GM19099 (cell line): ENCODE measurements at regions not wholly inside any gene's neighbourhood (a gene's known extent, or its start where the extent isn't known, plus 50 kb on each side); places are given as distances from the start of the nearest gene placed in this dataset.
A peak's percentile ranks its signal among the peaks of the same experiment; 100 is the strongest.

Experiments used
- POLR2A ChIP-seq: IDR thresholded peaks from 3 replicates; pipeline ENCODE4 v1.6.1; 2011; ENCODE audit warnings: low read depth; ENCODE audit not compliant: insufficient read length; ENCODE audit errors: extremely low read depth

DNA sequence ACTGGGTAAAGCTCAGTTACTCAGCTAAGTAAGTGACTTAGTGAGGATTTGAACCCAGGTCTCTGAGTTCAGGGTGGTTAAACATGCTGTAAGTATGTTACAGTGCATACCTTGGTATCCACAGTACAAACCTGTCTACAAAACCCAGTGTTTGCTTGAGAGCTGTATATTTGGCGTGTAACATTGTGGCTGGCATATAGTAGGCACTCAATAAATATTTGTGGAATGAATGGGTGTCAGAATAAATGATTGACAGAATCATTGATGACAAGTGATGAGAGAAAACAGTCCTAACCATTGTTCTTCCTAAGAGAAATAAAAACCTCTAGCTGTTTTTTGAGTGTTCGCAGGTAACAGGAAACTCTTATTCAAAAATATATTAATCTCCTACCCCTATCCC, 79.7 kb upstream of the BCOR start:
- TF ChIP-seq POLR2A, result no peak

DNA sequence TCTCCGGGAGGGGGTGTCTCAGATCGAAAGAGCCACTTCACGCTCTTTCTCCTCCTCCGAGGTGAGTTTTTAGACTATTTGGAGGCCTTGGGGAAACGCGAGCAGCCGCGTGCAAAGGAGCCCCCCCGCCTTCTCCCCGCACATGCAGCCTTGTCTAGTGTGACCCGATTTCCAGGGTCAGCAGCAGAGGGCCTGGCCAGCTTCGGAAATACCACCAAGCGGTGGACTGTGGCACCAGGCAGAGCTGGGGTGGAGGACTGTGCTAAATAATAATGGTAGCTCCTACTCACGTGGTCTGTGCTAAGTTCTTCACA, 79.3 kb upstream of the BCOR start:
- no peak for TF ChIP-seq POLR2A

DNA sequence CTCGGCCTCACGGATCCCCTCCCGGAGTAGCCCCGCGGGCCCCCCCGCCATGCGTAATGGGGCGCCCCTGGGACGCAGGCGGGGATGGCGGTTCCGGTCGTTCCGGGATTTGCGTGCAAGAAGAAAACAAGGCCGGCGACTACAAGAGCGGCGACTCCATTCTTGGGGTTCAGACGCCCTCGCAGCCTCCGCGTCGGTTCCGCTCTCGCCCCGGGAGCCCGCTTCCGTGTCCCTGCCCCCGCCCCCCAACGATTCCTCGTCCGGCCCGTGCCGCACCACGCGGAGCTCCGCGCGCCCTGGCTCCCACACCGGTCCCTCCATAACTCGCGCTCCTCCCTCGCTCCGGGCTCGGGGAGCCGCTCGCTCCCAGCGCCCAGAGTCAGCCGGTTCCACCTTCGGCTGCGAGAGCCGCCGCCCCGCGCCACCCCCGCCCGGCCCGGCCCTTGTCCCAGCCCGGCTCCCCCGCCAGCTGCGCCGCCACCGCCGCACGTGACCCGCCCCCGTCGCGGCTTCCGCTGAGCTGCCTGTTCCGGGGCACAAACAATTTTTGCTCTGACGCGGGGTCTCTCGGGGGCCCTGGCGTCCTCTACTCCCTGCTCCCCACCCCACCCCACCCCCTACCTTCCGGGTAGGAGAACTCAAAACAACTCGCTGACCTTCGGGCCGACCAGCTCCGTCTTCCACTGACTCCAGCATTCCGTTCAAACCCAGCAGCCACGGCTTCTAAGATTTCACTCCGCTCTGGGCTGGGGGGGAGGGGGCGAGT, 78.8 kb upstream of the BCOR start:
- peak; percentile 68 for TF ChIP-seq POLR2A

GRCh38 chrX:40175511-40176350, 78.0 kb upstream of the BCOR start:
- peak; percentile 65 for TF ChIP-seq POLR2A

GRCh38 chrX:40174854-40175510, 77.2 kb upstream of the BCOR start:
- TF ChIP-seq POLR2A, result peak; percentile 15

- no peak for TF ChIP-seq POLR2A
Observed at GRCh38 chrX:40174001-40174853, 76.5 kb upstream of the BCOR start.

DNA sequence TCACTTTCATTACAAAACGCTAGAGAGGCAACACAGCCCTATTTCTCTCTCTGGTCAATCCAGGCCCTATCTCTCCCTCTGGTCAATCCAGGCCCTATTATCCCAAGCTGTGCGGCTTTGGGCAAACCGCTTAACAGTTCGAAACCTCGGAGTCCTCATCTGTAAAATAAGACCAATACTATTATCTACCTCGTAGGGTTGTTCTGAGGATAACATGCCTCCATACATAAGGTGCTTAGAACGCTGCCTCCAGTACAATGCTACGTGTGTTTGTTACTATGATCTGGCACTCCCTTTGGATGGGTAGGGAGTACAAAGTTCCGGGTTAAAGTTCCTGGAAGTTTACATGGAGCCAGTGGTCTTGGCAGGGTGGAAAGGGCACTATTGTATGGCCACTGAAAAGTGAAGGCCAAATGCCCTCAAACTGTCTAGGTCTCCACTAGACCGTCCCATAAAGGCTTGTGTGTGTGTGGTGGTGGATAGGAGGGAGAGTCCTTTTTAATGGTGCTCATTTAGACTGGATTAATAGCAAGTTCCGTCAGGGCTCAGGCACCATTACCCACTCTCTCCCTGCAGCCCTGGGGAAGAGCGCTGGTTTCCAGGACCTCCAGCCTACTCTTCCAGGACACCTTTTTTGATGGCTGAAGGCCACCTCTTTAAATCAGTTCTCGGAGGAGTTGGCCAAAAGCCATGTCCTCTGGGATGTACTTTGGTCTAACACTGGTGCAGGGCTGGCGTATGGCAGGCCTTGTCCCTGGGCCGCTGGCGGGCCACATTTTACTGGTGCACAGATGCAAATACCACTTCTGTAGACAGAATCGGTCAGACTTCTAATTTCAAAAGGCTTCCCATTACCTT, 75.6 kb upstream of the BCOR start:
- no peak for TF ChIP-seq POLR2A

DNA sequence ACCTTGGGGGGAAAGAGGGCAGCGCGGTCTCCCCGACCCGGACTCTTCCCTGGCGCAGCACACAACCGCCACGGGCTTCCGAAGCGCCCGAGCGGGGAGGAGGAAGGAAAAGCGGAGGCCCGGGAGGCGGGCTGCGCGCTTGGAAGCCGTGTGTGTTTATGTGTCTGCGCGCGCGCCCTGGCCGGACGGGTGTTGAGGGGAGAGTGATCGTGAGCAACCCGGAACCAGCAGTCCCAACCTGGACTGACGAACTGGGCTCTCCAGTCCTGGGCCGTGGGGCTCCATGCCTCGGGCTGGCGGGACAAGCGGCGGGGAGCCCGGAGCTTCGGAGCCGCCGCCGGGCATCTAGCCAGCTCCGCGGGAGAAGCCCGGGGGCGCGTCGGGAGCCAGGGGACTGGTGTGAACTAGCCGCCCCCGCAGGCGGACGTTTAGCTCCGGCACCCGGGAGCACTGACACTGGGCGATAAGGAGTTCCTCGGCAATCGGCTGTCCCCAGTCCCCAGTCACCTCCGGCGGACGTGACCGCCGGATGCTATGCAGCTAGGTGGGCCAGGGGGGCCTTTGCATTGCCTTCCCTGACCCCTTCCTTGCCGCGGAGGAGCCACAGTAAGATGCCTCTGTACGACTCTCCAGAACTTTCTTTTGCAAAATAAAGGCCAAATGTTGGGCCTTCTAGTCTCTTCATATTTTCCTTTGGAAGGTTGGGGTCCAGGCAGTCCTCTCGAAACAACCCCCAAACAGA, 74.8 kb upstream of the BCOR start:
- TF ChIP-seq POLR2A, result peak; percentile 18

DNA sequence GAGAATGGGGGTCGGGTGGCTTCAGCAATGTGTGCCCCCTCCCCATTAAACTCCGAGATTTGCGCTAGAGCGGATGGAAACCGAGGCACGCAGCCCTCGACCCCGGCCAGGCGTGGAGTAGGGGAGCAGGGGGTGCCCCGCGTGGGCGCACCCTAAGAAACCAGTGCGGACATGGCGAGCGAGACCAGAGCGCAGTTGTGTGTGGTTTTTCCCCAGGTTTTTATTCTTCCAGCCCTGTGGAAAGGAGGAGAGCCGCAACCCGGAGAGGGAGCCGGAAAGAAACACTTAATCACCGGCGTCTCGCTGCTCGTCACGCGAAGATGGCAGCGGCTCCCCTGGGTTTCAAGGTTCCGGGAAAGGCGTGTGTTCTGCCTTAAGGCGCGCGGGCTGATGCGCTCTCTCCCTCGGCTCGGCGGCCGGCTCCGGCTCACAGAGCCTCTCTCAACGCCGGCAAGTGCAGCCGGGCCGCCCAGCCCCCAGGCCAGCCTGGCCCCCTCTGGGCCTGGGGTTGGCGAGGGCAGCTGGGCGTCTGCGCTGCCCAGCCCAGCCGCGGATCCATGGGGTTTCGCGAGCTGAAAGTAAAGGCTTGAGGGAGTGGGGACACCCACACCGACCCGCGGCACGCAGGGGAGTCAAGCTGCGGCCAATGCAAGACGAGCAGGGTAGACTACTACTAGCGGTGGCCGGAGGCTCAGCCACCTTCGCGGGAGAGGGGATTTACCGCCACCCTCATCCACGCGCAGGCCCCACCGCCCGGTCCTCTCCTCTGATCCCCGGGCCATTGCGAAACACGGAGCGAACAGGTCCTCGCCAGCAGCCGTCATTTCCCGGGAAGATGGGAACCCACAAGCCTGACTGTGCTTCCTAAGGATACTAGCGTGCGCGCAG, 74.0 kb upstream of the BCOR start:
- peak; percentile 41 for TF ChIP-seq POLR2A

DNA sequence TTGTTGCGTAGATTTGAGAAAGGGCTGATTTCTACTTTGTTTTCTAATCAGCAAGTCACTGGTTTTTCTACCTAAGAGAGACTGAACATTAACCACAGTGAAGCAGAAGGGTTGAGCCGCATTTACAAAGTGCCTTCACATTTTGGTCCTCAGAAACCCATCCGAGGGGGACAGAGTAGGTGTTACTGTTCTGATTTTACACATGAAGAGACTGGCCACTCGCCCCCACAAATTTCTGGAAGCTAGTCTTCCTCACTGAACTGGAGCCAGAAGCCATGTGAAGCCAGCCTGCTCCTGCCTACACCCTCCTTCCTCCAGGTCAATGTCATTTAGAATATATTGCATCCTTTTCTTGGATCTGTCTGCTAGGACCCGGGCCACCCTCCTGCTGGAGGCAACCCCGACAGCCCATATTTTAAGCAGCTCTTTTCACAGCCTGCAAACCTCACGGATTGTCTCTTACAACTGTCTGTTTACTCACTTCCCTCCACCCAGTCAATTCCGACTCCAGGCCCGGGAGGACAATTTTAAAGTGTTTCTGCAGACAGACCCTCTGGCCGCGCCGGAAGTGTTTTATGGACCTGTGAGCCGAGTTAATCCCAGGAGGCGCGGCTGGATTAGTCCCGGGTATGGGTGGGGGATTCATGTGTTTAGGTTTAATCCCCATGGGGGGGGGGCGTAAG, 73.2 kb upstream of the BCOR start:
- no peak for TF ChIP-seq POLR2A

DNA sequence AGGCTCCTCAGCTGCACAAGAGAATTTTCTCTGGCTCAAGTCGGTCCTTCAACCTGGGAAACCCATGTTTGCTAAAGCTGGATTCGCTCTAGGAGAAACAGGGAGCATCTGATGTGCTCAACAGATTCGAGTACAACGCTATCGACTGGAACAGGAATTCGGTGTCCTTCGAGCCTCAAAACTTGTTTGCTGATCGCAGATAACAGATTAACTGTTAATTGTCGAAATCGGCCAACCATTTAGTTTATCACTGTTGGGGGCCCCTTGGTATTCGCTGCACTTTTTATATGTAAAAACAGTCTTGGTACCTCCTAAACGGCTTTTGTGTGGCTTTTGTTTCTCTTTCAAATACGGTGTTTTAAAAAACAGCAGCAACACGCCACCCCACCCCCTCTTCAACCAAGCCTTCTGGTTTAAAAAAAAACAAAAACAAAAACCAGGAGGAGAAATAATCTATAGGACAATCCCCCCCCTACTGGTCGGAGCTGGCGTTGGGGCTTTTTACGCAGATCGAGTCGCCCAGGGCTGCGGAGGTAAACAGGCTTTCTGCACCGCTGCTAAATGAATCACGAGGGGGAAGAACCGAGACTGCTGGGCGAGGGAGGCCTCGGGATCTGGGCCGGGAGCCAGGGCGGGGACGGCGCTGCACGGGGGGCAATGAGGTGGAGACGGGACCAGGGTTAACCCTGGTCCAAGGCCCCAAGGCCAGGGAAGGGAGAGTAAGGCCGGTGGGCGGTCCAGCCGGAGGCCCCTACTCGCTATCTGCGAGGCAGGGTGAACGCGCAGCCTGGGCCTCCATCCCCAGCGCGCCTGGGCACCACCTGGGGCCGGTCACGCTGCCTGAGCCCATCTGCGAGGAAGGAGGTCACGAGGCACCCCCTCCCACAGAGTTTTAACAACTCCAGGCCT, 71.7 kb upstream of the BCOR start:
- TF ChIP-seq POLR2A, result no peak

DNA sequence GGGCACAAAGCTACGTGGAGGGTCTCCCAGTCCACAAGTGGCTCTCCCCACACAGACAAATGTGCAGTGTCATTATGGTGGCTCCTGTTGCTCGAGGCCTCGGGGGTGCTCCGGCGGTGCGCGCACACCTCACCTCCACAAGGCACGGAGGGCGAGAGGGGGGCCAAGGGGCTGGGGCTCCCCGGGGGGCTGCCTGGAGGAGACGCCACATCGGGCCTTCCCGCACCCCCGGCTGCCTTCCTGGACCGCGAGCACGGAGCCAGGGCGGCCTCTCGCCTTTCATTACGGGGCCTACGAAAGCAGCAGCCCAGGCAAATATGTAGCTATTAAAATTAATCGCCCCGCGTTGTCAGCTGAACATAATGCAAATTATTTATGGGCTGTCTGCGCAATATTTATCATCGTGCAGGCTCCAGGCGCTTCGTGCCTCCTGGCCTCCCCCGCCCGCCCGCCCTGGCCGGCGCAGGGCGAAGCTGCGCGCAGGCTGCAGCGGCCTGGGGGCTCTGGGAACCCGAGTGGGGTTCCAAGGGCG, 70.8 kb upstream of the BCOR start:
- no peak for TF ChIP-seq POLR2A
